ENCODE measurements at regions not wholly inside any gene's neighbourhood (a gene's known extent, or its start where the extent isn't known, plus 50 kb on each side); places are given as distances from the start of the nearest gene placed in this dataset.

- no peak for TF ChIP-seq CTCF (IDR thresholded peaks at IDR 0.05; ENCODE audit: poor library complexity)
- TF ChIP-seq EZH2 (IDR thresholded peaks at IDR 0.05; ENCODE audit: borderline replicate concordance), result no peak
Observed at GRCh38 chr13:37229931-37230330, 124.5 kb upstream of the CSNK1A1L start.

Data from hepatocyte (in vitro differentiated cells).